SKM-1 (cell line): ENCODE measurements at regions not wholly inside any gene's neighbourhood (a gene's known extent, or its start where the extent isn't known, plus 50 kb on each side); places are given as distances from the start of the nearest gene placed in this dataset.

Experiments
- DNase-seq: peaks from one replicate; lab custom pipeline; 2025; ENCODE audit not compliant: unreplicated experiment; lab: John Stamatoyannopoulos, UW

DNA sequence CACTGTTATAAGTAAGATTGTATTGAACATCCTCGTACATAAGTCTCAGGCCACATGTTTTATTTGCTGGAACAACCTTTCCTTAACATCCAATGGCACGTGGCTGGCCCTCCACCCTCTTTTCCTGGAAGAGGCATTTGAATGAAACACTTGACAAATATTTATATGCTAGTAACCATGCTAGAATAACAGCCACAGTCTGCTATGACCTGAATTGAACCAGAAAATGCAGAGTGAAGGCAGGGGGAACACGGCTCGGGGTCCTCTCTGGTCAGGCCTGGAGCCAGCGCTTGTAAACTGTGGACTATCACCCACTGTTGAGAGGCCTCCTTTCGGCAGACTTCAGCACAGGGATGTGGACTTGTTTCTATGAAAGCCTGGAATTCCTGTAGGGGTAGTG is 198.2 kb upstream of the COPS8 start:
- no peak for DNase-seq

DNA sequence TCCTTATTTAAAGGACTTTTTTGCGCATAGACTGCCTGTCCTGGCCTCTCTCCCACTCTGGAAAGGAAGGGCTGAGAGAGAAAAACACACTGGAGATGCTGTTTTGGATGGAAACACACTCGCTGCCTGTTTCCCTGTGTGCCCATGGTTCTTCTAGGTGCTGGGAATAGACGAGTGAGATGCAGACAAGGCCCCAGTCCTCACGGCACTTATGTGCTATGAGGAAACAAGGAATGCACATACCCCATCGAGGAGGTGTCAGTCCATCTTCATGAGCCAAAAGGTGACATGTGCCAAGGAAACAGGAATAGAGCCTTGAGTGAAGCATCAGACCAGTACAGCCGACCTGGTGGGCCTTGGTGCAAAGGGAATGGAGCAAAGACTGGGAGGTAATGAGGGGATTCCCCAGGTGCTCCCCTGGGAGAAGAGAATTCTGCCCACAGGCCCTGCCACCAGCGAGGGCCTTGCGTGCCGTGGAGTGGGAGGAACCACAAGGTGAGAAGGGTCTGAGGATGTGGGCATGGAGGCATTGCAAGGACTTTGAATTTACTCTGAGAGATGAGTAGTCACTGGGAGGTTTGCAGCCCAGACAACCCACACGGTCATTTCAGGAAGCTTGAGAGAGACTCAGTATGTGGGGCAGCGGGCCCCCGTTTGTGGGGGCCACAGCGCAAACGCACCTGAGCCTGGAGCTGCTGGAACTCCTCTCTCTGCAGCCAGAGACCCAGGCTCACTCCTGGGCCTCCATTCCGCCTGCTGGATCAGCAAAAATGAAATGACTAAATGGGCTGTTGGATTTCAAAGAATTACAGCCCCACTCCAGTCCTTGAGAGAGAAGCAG is 197.5 kb upstream of the COPS8 start:
- no peak for DNase-seq

DNA sequence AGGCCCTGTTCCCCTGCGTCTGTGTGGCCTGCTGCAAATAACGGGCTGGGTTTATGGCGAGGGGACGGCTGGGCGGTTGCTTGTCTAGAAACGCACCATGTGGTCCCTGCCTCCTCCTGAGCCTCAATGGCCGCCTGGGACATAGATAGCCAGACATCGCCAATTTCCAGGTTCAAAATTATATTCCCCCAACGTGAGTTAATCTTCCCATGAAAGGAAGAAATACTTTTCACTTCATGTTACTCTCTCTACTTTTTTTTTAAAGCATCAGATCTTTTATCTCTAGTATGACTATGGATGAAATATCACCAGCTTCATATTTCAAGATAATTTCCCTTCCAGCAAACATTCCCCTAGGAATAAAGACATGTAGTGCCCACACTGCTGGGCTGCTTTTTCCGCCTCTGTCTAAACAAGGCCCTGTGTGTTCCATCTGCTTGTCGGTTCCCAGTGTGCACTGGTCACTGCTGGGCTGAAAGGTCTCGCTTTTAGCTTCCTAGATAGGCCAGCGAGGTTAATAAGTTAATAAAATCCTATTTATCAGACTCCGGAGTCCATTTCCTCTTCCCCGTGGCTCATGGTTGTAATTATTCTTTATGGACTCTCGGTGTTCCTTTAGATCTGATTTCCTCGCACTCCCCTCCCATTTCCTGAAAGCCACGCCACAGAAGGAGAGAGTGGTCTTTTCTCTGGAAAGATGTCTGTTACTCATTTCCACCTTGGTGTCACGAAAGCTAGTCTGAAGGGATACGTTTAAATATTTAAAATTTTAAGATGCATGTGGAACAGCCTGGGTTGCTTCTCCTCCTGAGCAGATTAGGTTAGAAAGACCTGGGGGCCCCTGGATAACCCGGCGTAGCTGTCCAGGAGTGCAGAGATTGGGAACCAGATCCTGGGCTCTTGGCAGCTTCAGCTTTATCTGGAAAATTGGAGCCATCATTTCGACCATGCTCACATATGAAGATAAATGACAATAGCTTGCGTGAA is 196.6 kb upstream of the COPS8 start:
- DNase-seq: no peak

DNA sequence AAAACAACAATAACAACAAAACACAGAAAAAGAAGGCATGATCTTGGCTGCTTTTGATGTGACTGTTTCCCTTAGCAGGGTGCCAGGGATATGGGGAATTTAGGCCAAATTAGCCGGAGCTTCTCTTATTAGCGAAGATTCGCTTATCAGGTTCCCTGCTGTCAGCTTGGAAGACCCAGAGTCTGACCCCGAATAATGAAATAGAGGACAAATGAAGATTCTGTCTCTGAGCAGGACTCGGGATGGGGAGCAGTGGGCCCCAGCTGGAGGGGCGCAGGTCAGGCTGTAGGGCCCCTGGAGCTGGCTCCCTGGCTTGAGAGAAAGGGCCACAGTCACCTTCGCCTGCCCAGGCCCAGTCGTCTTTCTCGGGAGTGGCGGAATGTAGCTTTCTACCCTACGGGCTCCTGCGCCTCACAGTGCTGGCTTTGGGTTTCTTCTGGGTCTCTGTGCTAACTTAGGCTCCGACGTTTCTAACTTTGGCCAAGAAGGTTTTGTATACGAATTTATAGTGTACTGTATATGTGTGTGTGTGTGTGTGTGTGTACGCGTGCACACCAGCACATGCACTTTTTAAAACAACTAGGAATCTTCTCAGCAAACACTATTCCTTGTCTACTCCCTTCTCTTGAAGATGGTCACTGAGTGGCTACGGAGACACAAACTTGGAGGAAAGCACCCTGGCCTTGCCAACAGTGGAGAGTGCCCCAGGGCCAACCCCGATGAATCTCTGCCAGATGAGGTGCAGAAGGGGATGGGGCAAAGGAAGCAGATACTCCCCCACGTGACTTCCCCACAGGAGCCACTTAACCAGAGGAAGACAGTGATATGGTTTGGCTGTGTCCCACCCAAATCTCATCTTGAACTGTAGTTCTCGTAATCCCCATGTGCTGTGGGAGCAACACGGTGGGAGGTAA is 195.6 kb upstream of the COPS8 start:
- DNase-seq: no peak

DNA sequence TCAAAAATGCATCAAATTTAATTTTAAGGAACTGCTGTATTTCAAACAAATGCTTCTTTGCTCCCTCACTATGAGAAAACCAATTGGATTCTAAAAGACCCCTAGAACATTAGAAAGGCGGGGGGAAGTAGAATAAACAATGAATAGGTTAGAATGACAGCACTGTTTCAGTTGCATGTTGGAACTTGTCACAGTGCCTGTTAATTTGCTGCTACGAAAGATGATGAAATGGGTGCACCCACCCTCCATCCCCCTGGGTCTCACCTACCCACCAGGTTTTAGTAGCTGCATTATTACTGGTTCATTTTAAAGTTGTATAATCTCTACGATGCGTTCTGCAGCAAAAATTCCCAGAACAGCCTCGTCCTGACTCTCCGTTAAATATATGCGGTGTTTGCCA is 193.0 kb upstream of the COPS8 start:
- no peak for DNase-seq

DNA sequence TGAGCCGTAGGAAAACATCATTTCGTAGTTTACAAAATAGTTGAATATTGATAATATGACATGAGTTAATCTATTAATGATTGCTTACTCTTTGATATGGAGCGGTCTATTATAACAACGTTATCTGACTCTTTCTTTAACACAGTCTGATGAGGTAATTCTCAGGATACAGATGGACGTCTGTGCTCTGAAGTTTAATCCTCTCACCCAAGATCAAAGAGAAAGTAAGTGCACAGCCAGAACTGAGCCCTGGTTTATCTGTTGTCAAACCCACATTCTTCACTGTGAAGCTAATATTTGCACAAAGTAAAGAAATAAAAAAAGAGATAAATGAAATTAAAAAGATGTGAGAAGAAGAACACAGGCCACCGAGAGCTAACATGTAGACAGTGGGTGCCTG is 190.9 kb upstream of the COPS8 start:
- DNase-seq: no peak

DNA sequence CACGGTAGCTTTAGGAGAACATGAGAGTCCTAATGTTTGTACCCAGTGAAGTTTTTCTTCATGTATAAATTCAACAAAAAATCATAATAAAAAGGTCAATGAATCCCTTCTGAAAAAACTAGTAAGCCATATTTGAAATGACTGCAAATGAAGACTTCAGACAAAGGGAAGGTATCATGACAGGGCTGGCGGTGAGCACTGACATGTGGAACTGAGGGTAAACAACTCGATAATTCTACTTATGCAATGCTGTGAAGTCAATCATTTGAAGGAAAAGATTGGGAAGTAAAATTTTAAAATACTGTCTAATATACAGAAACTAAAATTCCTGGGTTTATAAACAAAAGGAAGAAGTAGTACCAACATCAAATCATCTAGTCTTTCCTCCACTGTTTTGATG is 190.2 kb upstream of the COPS8 start:
- no peak for DNase-seq

DNA sequence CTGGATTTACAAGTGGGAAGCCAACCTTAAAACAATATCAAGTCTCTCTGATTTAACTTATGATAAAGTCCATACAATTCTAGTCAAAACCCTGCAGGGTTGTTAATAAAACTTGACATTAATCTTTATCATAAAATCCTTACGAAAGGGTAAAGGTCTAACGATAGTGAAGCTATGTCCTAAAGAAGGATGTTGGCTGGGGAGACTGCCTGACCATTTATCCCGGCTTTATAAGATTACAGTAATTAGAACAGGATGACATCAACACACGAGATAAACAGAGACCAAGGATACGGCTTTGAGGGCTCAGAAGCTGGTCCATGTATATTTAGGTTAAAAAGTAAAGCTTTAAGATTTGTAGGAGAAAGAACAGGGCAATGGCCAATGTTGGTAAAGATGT is 189.0 kb upstream of the COPS8 start:
- no peak for DNase-seq

DNA sequence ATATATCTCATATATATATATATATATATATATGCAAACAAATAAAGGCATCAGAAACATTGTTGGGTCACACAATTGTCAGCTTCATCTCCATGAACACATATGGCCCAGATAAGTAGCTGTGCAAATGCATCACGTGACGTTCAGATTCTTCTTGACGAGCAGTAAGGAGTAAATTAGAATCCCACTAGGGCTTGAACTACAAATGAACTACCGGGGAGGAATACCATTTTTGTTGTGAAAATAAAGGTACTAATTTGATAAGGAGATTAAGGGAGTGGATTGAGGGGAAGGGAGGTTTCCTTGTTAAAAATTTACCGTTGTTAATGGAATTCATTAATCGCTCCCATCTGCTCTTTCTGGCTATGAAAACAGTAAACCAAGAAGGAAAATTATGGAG is 186.5 kb upstream of the COPS8 start:
- DNase-seq: no peak

DNA sequence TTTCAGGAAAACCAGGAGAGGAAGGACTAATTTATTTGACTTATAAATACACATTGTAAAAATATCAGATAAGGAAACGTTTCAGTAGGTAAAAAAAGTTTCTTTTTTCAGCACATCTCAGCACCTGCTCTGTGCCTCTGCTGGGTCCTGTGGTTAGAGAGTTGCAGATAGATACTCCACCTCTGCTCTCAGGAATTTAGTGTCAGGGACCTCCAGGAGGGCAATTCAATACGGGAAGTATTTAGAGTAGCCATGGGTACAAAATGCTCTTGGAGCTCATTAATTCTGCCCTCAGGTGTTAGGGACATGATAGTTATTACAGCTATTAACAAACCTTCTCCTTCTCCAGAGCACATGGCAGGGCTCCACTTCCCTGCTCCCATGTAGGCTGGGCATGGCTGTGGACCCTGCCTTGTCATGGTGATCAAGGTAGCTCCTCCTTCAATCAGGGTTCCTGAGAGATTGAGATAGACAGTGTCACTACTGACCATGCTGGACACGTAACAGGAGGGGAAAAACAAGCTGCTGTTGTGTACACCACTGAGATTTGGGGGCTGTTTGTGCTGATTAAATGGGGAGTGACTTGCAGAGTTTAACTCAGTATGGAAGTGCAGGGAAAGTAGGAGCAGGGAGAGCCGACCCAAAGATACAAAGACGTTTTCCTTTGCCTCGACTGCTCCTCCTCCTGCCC is 185.6 kb upstream of the COPS8 start:
- no peak for DNase-seq

DNA sequence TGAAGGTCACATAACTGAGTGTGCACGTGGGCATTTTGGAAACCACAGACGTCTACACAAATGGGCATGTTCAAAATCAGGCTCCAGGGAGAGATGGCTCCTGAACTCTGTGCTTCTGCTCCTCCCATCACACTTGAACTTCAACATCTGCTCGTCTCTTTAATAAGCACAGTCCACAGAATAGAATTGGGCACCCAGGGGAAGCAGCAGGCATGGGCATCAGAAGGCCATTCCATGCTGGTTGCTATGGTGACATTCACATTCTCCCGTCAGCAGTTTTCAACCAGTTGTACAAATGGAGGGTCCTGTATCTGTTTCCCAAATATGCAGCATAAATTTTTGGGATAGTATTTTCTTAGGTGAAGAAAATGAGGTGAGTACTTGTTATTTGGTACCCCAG is 183.7 kb upstream of the COPS8 start:
- no peak for DNase-seq

DNA sequence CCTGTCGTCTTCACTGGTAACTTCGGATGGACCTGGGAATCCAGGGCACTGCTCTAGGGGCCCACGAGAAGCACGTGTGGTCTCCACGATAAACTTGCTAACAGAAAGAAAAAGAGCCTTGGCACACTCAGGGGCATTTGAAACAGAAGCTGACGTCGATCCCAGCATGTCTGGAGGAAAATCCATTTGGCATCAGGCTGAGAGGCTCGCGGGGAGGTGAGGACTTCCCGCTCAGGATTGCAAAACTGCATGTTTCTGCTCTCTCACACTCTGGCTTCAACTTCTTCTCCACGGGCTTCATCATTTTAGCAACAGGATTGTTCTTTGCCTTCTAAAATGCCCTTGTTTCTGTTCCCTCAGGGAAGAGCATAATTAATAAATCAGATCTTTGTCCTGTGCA is 181.7 kb upstream of the COPS8 start:
- no peak for DNase-seq

DNA sequence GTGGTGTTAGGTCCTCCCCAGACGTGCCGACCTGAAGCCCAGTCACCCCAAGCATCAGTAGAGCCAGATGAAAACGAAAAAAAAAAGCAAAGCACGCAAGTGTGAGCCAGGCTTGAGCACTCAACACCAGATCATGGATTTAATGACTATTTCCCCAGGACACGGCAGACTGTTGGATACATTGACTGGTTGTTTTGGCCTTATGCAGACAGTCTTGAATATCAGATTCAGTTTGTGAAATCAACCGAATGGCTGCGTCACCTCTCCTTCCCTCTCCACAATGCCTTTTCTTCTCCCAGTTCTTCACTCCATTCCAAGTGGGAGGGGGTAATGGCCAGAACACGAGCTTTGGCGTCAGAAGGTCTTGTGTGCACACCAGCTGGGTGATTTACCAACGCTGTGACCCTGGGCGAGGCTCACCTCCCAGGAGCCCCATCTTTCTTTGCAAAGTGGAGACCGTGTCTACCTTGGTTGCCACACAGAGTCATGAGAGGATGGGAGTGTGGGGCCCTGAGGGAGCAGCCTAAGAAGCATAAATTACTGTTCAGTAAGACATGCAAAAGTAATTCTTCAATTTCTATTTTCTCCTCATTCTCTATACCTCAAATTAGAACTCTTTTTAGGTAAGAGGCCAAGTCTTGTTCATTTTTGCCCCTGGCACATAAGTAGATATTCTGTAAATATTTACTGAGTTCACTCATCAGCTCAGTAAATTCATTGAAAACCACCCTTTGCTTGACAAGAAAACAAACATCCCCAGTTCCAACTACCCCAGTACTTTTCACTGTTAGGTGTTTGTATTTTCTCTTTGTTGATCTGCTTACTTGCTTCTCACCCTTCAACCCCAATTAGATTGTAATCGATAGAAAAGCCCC is 181.1 kb upstream of the COPS8 start:
- DNase-seq: no peak

DNA sequence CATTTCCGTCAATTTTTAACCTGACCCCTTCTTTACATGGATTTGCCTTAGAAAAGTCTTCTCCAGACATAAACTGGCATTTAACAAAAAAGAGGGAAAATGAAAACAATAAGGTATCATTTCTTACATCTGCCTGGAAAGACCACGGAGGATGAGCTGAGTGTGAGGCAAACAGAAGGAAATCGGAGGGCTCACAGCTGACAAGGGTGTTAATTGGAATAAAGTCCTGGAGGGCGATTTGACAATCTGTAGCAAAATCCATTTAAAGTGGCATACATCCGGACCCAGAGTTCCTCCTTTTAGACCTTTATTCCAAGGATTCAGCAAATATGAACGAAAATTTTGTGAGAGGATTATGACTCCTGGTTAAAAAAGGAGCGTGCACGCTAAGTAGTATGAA is 179.7 kb upstream of the COPS8 start:
- DNase-seq: no peak

DNA sequence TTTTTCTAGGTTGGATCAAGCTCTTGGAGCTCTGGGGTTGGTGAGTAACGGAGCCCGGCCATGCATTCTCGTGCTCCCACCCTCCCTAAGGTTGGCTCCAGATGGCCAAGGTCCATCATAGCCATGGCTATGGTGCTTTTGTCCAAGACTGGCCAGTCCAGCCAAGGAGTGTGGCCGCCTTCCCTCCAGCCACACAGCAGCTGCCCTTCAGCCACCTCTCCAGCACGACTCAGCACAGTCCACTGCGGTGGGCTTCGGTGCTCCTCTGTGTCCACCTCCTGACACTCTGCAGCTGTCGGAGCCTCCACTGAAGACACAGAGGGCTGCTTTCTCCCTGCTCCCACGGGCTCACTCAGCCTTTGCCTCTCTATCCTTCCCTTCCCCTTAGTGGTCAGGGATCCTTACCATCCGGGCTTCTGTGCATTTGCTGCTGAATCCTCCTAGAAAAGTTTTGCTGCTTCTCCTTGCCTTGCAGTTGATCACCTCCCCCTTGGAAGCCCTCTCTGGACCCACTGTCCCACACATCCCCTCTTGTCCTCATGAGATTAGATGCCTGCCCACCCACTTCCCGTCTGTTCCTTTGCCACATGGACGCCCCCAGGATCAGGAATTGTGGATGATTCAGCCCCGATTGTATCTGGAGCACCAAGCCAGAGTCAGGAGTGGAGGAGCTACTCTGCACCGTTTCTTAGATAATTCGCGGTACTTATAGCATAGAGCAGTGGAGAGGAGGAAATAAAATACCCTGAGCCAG is 177.1 kb upstream of the COPS8 start:
- DNase-seq: no peak

DNA sequence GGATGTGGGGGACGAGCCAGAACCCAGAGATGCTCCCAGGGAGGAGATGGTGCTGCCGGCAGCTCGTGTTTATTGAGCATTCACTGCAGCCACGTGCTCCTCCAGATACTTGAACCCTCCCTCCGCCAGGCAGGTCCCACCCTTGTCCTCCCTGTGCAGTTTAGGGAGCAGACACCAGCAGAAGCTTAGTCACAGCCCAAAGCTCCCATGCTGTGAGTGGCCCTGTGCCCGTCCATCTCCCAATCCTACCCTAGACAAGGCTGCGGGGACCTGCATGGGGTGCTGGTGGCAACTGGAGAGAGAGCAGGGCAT is 176.5 kb upstream of the COPS8 start:
- DNase-seq: no peak

DNA sequence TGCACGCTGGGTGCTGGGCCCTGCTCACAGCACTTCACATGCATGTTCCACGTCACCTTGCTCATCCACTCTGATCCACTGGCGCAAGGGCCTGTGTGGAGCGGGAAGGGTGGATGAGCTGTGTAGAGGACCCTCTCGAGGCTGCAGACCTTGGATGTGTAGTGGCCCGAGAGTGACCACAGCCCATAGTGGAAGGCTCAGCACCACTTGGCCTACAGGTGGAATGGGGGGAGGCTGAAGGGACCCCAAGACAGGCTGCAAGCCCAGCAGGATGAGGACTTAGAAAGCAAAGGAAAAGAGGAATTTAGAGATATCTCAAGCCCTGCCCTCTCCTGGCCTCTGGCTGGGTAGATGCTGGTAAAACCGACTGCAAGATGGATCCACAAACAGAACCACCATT is 175.9 kb upstream of the COPS8 start:
- DNase-seq: no peak

DNA sequence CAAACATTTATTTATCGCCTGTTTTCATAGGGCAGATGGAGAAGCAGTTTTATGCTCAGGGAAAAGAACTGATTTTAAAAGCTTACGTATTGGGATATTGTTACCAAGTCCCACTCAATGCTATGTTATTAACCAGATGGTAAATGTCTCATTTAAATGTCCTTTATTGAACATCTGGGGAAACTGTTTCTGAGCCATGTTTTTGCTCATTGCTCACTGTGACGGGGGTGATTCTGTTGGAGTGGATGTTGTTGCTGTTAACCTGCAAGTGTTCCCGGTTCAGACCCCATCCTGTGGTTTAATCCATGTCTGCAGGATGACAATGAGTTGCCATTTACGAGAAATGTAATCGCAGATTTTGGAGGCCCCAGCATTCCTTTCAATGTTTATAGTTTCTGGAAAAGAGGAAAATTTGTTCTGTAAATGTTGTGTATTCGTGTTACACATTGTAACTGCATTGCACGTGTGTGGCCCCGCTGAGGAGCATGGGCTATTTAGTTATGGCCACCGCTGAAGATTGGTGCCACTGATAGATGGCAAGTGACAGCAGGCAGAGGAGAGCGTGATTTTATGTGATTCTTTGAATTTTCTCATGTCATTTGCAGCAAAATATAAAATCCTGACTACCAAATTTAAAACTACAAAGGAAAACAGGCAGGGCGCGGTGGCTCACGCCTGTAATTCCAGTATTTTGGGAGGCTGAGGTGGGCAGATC is 174.8 kb upstream of the COPS8 start:
- no peak for DNase-seq
